GM12873 (cell line): ENCODE measurements at regions not wholly inside any gene's neighbourhood (a gene's known extent, or its start where the extent isn't known, plus 50 kb on each side); places are given as distances from the start of the nearest gene placed in this dataset.

Experiments used
- TF ChIP-seq, protein P1 (sequence below): IDR thresholded peaks from 2 replicates; pipeline ENCODE4 v1.5.1; 2012; ENCODE audit warnings: low read depth, mild to moderate bottlenecking, moderate library complexity, low read length, control low read depth; ENCODE audit not compliant: insufficient read depth; ENCODE audit errors: missing control alignments

- TF ChIP-seq, protein P1, sequence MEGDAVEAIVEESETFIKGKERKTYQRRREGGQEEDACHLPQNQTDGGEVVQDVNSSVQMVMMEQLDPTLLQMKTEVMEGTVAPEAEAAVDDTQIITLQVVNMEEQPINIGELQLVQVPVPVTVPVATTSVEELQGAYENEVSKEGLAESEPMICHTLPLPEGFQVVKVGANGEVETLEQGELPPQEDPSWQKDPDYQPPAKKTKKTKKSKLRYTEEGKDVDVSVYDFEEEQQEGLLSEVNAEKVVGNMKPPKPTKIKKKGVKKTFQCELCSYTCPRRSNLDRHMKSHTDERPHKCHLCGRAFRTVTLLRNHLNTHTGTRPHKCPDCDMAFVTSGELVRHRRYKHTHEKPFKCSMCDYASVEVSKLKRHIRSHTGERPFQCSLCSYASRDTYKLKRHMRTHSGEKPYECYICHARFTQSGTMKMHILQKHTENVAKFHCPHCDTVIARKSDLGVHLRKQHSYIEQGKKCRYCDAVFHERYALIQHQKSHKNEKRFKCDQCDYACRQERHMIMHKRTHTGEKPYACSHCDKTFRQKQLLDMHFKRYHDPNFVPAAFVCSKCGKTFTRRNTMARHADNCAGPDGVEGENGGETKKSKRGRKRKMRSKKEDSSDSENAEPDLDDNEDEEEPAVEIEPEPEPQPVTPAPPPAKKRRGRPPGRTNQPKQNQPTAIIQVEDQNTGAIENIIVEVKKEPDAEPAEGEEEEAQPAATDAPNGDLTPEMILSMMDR, result no peak
These were observed 297.1 kb upstream of the RARB start for GRCh38 chr3:25130724-25131520.

DNA sequence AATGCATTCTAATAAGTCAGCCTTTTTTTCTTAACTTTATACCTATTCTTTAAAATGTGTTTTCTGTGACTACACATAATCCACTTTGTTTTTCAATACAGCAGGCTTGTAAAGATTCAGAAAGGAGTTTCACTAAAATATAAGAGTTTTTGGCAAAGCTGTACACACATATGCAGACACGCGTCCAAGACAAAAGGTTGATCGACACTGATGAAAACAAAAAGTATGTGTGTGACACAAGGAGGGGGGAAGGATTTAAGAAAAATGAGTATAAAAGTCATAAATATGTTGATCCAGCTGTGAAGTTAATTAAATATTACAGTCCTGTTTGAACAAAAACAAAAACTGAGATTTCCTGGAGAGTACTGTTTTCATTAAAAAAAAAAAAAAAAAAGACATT is 294.5 kb upstream of the RARB start:
- TF ChIP-seq, protein P1, result no peak

DNA sequence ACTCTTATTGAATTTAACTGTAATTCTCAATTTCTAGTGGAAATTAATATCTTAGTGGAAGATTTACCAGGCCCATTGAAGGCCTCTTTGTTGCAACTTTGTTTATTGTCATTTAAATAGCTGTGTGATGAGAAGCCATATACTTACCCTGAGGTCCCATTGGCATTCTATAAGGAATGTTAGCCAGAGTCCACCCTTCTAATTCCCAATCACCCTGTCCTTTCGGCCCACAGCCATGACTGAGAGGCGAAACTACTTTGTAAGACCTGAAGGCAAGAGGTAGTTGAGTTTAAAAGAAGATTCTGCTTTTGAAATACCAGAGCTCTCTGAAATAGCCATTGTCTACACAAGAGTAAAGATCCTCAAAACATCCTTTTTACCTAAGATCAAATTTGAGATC is 290.5 kb upstream of the RARB start:
- TF ChIP-seq, protein P1, result no peak

DNA sequence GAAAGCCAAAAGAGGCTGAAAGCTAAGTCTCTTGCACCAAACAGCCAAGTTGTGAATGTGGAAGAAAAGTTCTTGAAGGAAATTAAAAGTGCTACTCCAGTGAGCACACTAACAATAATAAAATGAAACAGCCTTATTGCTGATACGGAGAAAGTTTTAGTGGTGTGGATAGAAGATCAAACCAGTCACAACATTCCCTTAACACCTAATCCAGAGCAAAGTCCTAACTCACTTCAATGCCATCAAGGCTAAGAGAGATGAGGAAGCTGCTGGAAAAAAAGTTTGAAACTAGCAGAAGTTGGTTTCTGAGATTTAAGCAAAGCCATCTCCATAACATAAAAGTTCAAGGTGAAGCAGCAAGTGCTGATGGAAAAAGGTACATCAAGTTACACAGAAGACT is 288.8 kb upstream of the RARB start:
- TF ChIP-seq, protein P1, result no peak

GRCh38 chr3:25142609-25143355 is 285.3 kb upstream of the RARB start:
- TF ChIP-seq, protein P1, result no peak

GRCh38 chr3:25143356-25144025 is 284.6 kb upstream of the RARB start:
- TF ChIP-seq, protein P1, result no peak

DNA sequence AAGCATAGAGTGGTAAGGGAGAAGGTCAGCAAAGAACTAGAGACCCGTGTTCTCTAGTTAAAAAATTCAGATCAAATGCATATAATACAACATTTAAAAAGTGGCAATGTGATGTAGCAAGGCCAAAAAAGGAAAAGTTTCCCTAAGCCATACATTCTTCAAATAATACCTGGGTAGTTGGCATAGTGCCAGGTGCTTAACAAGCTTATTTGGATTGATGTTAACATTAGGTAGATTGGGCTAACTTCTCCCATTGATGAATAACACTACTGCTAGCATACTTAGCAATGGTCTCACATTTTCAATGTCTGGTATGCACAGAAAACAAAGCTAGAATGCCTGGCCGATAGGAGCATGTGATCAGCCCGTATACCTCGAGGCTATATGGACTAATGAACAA is 283.6 kb upstream of the RARB start:
- TF ChIP-seq, protein P1, result no peak
